ENCODE measurements at regions not wholly inside any gene's neighbourhood (a gene's known extent, or its start where the extent isn't known, plus 50 kb on each side); places are given as distances from the start of the nearest gene placed in this dataset.

GRCh38 chr6:1496836-1497760 lies 107.7 kb downstream of the FOXF2 start:
- H3K27me3 ChIP-seq = no peaks in the 10 kb centered on the region
- H3K27ac ChIP-seq = no peak overlapping the region
- H3K4me3 ChIP-seq = no peak overlapping the region
- H3K4me1 ChIP-seq = no peaks in the 10 kb centered on the region
- no peak for DNase-seq
- H3K9me3 ChIP-seq (replicated peaks) = no peaks in the 10 kb centered on the region
- H3K36me3 ChIP-seq = no peaks in the 10 kb centered on the region

- Histone ChIP-seq H3K4me3 (no peak overlapping the region), H3K27me3 (no peaks in the 10 kb centered on the region), H3K36me3 (no peaks in the 10 kb centered on the region), H3K9me3 (replicated peaks) (no peaks in the 10 kb centered on the region), H3K27ac (no peak overlapping the region), H3K4me1 (no peaks in the 10 kb centered on the region)
- no peak for DNase-seq
Observed at GRCh38 chr6:1497761-1498105, 108.4 kb downstream of the FOXF2 start.

- no peaks in the 10 kb centered on the region for H3K4me1 ChIP-seq
- H3K36me3 ChIP-seq = no peaks in the 10 kb centered on the region
- no peaks in the 10 kb centered on the region for H3K27me3 ChIP-seq
- H3K9me3 ChIP-seq (replicated peaks) = no peaks in the 10 kb centered on the region
- DNase-seq = peak in 1 of 2 experiments; percentile 5
- H3K4me3 ChIP-seq = no peak overlapping the region
- no peak overlapping the region for H3K27ac ChIP-seq
Observed at GRCh38 chr6:1498491-1499113, 109.2 kb downstream of the FOXF2 start.

GRCh38 chr6:1499777-1500176 lies 109.9 kb upstream of the FOXC1 start:
- no peaks in the 10 kb centered on the region for H3K27me3 ChIP-seq
- DNase-seq = no peak
- no peak overlapping the region for H3K4me3 ChIP-seq
- no peaks in the 10 kb centered on the region for H3K9me3 ChIP-seq (replicated peaks)
- no peaks in the 10 kb centered on the region for H3K36me3 ChIP-seq
- H3K4me1 ChIP-seq = no peaks in the 10 kb centered on the region
- H3K27ac ChIP-seq = no peak overlapping the region

GRCh38 chr6:1500913-1501312 lies 108.8 kb upstream of the FOXC1 start:
- H3K36me3 ChIP-seq = no peaks in the 10 kb centered on the region
- DNase-seq = no peak
- no peaks in the 10 kb centered on the region for H3K4me1 ChIP-seq
- H3K4me3 ChIP-seq = no peak overlapping the region
- no peaks in the 10 kb centered on the region for H3K27me3 ChIP-seq
- H3K27ac ChIP-seq = no peak overlapping the region
- no peaks in the 10 kb centered on the region for H3K9me3 ChIP-seq (replicated peaks)

DNA sequence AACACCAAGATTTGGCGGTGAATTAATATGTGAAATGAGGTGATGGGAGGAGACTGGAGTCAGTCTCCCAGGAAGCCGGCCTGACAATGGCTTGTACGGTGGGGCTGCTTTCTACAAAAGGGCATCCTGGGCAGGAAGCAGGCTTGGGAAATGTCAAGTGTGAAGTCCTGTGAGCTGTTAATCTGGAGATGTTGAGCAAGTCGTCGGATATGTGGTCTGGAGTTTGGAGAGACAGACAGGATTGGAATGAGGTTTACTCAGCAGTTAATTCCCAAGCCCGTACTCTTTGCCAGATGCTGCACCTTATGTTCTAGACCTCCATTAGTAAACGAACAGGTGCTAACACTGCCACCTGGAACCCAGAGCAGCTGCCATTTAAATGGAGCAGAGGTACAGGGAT lies 107.7 kb upstream of the FOXC1 start:
- Histone ChIP-seq H3K4me3 (no peak overlapping the region), H3K9me3 (replicated peaks) (no peaks in the 10 kb centered on the region), H3K4me1 (no peaks in the 10 kb centered on the region), H3K27ac (no peak overlapping the region), H3K27me3 (no peaks in the 10 kb centered on the region), H3K36me3 (no peaks in the 10 kb centered on the region)
- no peak for DNase-seq

GRCh38 chr6:1503811-1504210 lies 105.9 kb upstream of the FOXC1 start:
- no peak for DNase-seq
- H3K27me3 ChIP-seq = no peaks in the 10 kb centered on the region

GRCh38 chr6:1504465-1504864 lies 105.2 kb upstream of the FOXC1 start:
- H3K27me3 ChIP-seq = no peaks in the 10 kb centered on the region
- H3K4me1 ChIP-seq = no peaks in the 10 kb centered on the region
- no peaks in the 10 kb centered on the region for H3K36me3 ChIP-seq
- H3K27ac ChIP-seq = no peak overlapping the region
- DNase-seq = no peak
- no peak overlapping the region for H3K4me3 ChIP-seq
- H3K9me3 ChIP-seq (replicated peaks) = no peaks in the 10 kb centered on the region

More at GRCh38 chr6:1503811-1504210, 105.9 kb upstream of the FOXC1 start:
- H3K4me1 ChIP-seq = no peaks in the 10 kb centered on the region
- no peak overlapping the region for H3K27ac ChIP-seq
- no peaks in the 10 kb centered on the region for H3K9me3 ChIP-seq (replicated peaks)
- no peaks in the 10 kb centered on the region for H3K36me3 ChIP-seq
- H3K4me3 ChIP-seq = no peak overlapping the region

- Histone ChIP-seq H3K36me3 (no peaks in the 10 kb centered on the region), H3K9me3 (replicated peaks) (no peaks in the 10 kb centered on the region), H3K4me1 (no peaks in the 10 kb centered on the region), H3K4me3 (no peak overlapping the region), H3K27me3 (no peaks in the 10 kb centered on the region), H3K27ac (no peak overlapping the region)
- no peak for DNase-seq
Observed at GRCh38 chr6:1507251-1507650, 102.5 kb upstream of the FOXC1 start.

- no peak overlapping the region for H3K27ac ChIP-seq
- H3K9me3 ChIP-seq (replicated peaks) = no peaks in the 10 kb centered on the region
- H3K36me3 ChIP-seq = no peaks in the 10 kb centered on the region
- no peaks in the 10 kb centered on the region for H3K4me1 ChIP-seq
- no peaks in the 10 kb centered on the region for H3K27me3 ChIP-seq
- no peak for DNase-seq
- H3K4me3 ChIP-seq = no peak overlapping the region
Observed at GRCh38 chr6:1509241-1509640, 100.5 kb upstream of the FOXC1 start.

GRCh38 chr6:1510239-1510638 lies 99.5 kb upstream of the FOXC1 start:
- DNase-seq = no peak
- no peaks in the 10 kb centered on the region for H3K27me3 ChIP-seq
- no peaks in the 10 kb centered on the region for H3K4me1 ChIP-seq
- H3K9me3 ChIP-seq (replicated peaks) = no peaks in the 10 kb centered on the region
- no peak overlapping the region for H3K27ac ChIP-seq
- H3K4me3 ChIP-seq = no peak overlapping the region
- no peaks in the 10 kb centered on the region for H3K36me3 ChIP-seq

- DNase-seq = no peak
- H3K4me3 ChIP-seq = no peak overlapping the region
Observed at GRCh38 chr6:1513215-1513780, 96.4 kb upstream of the FOXC1 start.

GRCh38 chr6:1514078-1514477 lies 95.6 kb upstream of the FOXC1 start:
- Histone ChIP-seq H3K36me3 (no peaks in the 10 kb centered on the region), H3K27me3 (no peaks in the 10 kb centered on the region), H3K27ac (no peak overlapping the region), H3K4me3 (no peak overlapping the region), H3K4me1 (no peaks in the 10 kb centered on the region), H3K9me3 (replicated peaks) (no peaks in the 10 kb centered on the region)
- DNase-seq = no peak

More at GRCh38 chr6:1513215-1513780, 96.4 kb upstream of the FOXC1 start:
- no peaks in the 10 kb centered on the region for H3K4me1 ChIP-seq
- no peaks in the 10 kb centered on the region for H3K27me3 ChIP-seq
- no peaks in the 10 kb centered on the region for H3K36me3 ChIP-seq
- no peaks in the 10 kb centered on the region for H3K9me3 ChIP-seq (replicated peaks)
- H3K27ac ChIP-seq = no peak overlapping the region

DNA sequence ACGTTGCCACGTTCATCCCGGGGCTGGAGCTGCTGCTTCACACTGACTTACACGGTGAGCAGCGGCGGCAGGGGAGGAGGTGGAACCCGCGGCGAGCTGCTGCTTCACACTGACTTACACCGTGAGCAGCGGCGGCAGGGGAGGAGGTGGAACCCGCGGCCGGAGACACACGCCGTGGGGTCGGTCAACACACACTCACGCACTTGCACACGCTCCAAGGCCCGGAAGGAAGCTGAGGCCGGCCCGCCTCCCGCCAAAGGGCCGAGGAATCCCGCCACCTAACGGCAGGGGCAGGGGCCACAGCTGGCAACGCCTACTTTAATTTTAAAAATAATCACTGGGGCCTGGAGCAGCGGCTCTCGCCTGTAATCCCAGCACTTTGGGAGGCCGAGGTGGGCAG lies 94.4 kb upstream of the FOXC1 start:
- DNase-seq = no peak
- Histone ChIP-seq H3K4me1 (no peaks in the 10 kb centered on the region), H3K36me3 (no peaks in the 10 kb centered on the region), H3K4me3 (no peak overlapping the region), H3K9me3 (replicated peaks) (no peaks in the 10 kb centered on the region), H3K27me3 (no peaks in the 10 kb centered on the region), H3K27ac (no peak overlapping the region)

GRCh38 chr6:1515781-1516180 lies 93.9 kb upstream of the FOXC1 start:
- no peak overlapping the region for H3K27ac ChIP-seq
- no peaks in the 10 kb centered on the region for H3K9me3 ChIP-seq (replicated peaks)
- H3K4me3 ChIP-seq = no peak overlapping the region

More at GRCh38 chr6:1515781-1516180, 93.9 kb upstream of the FOXC1 start:
- Histone ChIP-seq H3K27me3 (no peaks in the 10 kb centered on the region), H3K36me3 (no peaks in the 10 kb centered on the region), H3K4me1 (no peaks in the 10 kb centered on the region)
- DNase-seq = no peak
